Neural cell (in vitro differentiated cells): ENCODE measurements at regions not wholly inside any gene's neighbourhood (a gene's known extent, or its start where the extent isn't known, plus 50 kb on each side); places are given as distances from the start of the nearest gene placed in this dataset.

Source experiments
- H2AFZ ChIP-seq: fragments of 200-600, 300-800 bp; sonication (generic), shearing (Covaris generic); 2 replicates; pipeline ENCODE4 v1.6.0; 2014; ENCODE audit warnings: low read depth, mild to moderate bottlenecking, antibody characterized with exemption, low read length, moderate library complexity
- H3F3A ChIP-seq: fragments of 200-600 bp; shearing (Covaris generic); 2 replicates; pipeline ENCODE4 v1.6.1; 2016; ENCODE audit warnings: mild to moderate bottlenecking, moderate library complexity, mixed read lengths, antibody characterized with exemption, low read length; ENCODE audit not compliant: insufficient read depth, poor library complexity, severe bottlenecking
- H3K27ac ChIP-seq: fragments of 200-600, 300-800 bp; sonication (generic), shearing (Covaris generic); 2 replicates; pipeline ENCODE4 v1.5.1; 2014; ENCODE audit warnings: mild to moderate bottlenecking, low read length, moderate library complexity
- H3K27me3 ChIP-seq: fragments of 300-800, 200-600 bp; sonication (generic), shearing (Covaris generic); 2 replicates; pipeline ENCODE4 v1.6.0; 2014; ENCODE audit warnings: mild to moderate bottlenecking, low read depth, low read length, moderate library complexity; ENCODE audit not compliant: insufficient read depth
- H3K36me3 ChIP-seq: fragments of 300-800, 200-600 bp; sonication (generic), shearing (Covaris generic); 2 replicates; pipeline ENCODE4 v1.5.1; 2014; ENCODE audit warnings: mild to moderate bottlenecking, antibody characterized with exemption, low read length, moderate library complexity; ENCODE audit not compliant: insufficient read depth
- H3K4me2 ChIP-seq: fragments of 300-800, 200-600 bp; sonication (generic), shearing (Covaris generic); 2 replicates; pipeline ENCODE4 v1.6.0; 2014; ENCODE audit warnings: mild to moderate bottlenecking, low read length
- H3K4me3 ChIP-seq: fragments of 300-800, 200-600 bp; sonication (generic), shearing (Covaris generic); 2 replicates; pipeline ENCODE4 v1.5.1; 2014; ENCODE audit warnings: mild to moderate bottlenecking, low read length, moderate library complexity
- H3K79me2 ChIP-seq: fragments of 200-600 bp; shearing (Covaris generic); replicated peaks from 2 replicates; pipeline ENCODE4 v1.6.0; 2014; ENCODE audit warnings: mild to moderate bottlenecking, low read length, moderate library complexity; ENCODE audit not compliant: insufficient read depth
- H3K9ac ChIP-seq: fragments of 300-800, 200-600 bp; sonication (generic), shearing (Covaris generic); 2 replicates; pipeline ENCODE4 v1.6.1; 2016; ENCODE audit warnings: mild to moderate bottlenecking, low read length, mixed read lengths
- H3K9me2 ChIP-seq: fragments of 200-600 bp; shearing (Covaris generic); 2 replicates; pipeline ENCODE4 v1.6.1; 2016; ENCODE audit warnings: mild to moderate bottlenecking, low read length, mixed read lengths; ENCODE audit not compliant: insufficient read depth
- H3K9me3 ChIP-seq: fragments of 200-600, 300-800 bp; sonication (generic), shearing (Covaris generic); 2 replicates; pipeline ENCODE4 v1.6.1; 2016; ENCODE audit warnings: mild to moderate bottlenecking, mixed run types, low read length, moderate library complexity, mixed read lengths
- H4K20me1 ChIP-seq: fragments of 200-600 bp; shearing (Covaris generic); 2 replicates; pipeline ENCODE4 v1.6.1; 2016; ENCODE audit warnings: mild to moderate bottlenecking, mixed run types; ENCODE audit not compliant: insufficient read depth
- CTCF ChIP-seq: fragments of 450-650 bp; IDR thresholded peaks from 2 replicates; pipeline ENCODE4 v1.5.1; 2014; ENCODE audit warnings: antibody characterized with exemption, mild to moderate bottlenecking, moderate library complexity; ENCODE audit not compliant: poor library complexity, severe bottlenecking
- EP300 ChIP-seq: fragments of 450-650 bp; conservative IDR thresholded peaks from 2 replicates; pipeline ENCODE4 v1.6.1; 2014; ENCODE audit warnings: antibody characterized with exemption, mild to moderate bottlenecking, moderate library complexity; ENCODE audit not compliant: poor library complexity, severe bottlenecking
- EZH2 ChIP-seq: fragments of 200-600, 300-800 bp; shearing (Covaris generic), sonication (generic); IDR thresholded peaks from 2 replicates; pipeline ENCODE4 v1.6.1; 2014; ENCODE audit warnings: antibody characterized with exemption, low read length, borderline replicate concordance, mild to moderate bottlenecking; ENCODE audit not compliant: insufficient read depth, poor library complexity, severe bottlenecking
- POLR2AphosphoS5 ChIP-seq: IDR thresholded peaks from 2 replicates; pipeline ENCODE4 v1.6.1; 2012
- RAD21 ChIP-seq: fragments of 450-650 bp; conservative IDR thresholded peaks from 2 replicates; pipeline ENCODE4 v1.6.1; 2014; ENCODE audit warnings: antibody characterized with exemption, mild to moderate bottlenecking, moderate library complexity
- REST ChIP-seq: IDR thresholded peaks from 2 replicates; pipeline ENCODE4 v1.6.1; 2012; ENCODE audit warnings: borderline replicate concordance
- SMC3 ChIP-seq: fragments of 450-650 bp; conservative IDR thresholded peaks from 2 replicates; pipeline ENCODE4 v1.6.1; 2014; ENCODE audit warnings: antibody characterized with exemption, mild to moderate bottlenecking, moderate library complexity; ENCODE audit not compliant: poor library complexity
- TAF1 ChIP-seq: IDR thresholded peaks from 2 replicates; pipeline ENCODE4 v1.6.1; 2012; ENCODE audit warnings: low read depth

GRCh38 chr20:1833728-1834726 lies 61.2 kb upstream of the SIRPA start:
- no peaks in the 10 kb centered on the region for H4K20me1 ChIP-seq
- no peaks in the 10 kb centered on the region for H3K9me3 ChIP-seq
- H3K9me2 ChIP-seq = no peaks in the 10 kb centered on the region
- no peak overlapping the region for H3K9ac ChIP-seq
- no peaks in the 10 kb centered on the region for H3K27me3 ChIP-seq
- no peaks in the 10 kb centered on the region for H3K36me3 ChIP-seq
- no peak overlapping the region for H3K4me2 ChIP-seq
- no peak overlapping the region for H3K4me3 ChIP-seq
- no peak overlapping the region for H2AFZ ChIP-seq
- H3K79me2 ChIP-seq = no peaks in the 10 kb centered on the region
- TF ChIP-seq EZH2 (no peak), RAD21 (no peak), POLR2AphosphoS5 (no peak)
- H3F3A ChIP-seq = no peaks in the 10 kb centered on the region
- H3K27ac ChIP-seq = no peak overlapping the region

DNA sequence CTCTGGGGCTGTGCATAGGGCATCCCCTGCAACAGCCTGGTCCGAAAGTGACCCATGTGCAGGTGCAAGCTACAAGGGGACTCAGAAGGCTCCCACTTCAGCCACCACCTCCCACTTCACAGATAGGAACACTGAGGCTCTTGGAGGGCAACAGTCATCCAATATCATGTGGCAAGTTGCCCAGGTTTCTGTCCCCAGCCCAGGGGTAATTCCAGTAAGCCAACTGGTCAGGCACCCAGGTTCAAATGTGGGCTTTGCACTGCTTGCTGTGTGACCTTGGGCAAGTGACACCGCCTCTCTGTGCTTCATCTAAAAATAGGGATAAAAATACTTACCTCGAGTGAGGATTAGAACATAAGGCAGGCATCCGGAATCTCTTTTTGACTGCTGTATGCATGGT lies 62.0 kb upstream of the SIRPA start:
- H2AFZ ChIP-seq = no peak overlapping the region
- no peaks in the 10 kb centered on the region for H3K9me3 ChIP-seq
- H3K27ac ChIP-seq = no peak overlapping the region
- TF ChIP-seq TAF1 (no peak), REST (no peak), EP300 (no peak), RAD21 (no peak), EZH2 (no peak), CTCF (no peak), SMC3 (no peak)
- H3K9me2 ChIP-seq = no peaks in the 10 kb centered on the region
- no peak overlapping the region for H3K9ac ChIP-seq
- no peaks in the 10 kb centered on the region for H3K36me3 ChIP-seq
- H3K79me2 ChIP-seq = no peaks in the 10 kb centered on the region
- no peak overlapping the region for H3K4me2 ChIP-seq
- H3K4me3 ChIP-seq = no peak overlapping the region
- no peaks in the 10 kb centered on the region for H4K20me1 ChIP-seq
- no peaks in the 10 kb centered on the region for H3K27me3 ChIP-seq
- no peaks in the 10 kb centered on the region for H3F3A ChIP-seq
